Astrocyte of the cerebellum (primary cell): ENCODE measurements at regions not wholly inside any gene's neighbourhood (a gene's known extent, or its start where the extent isn't known, plus 50 kb on each side); places are given as distances from the start of the nearest gene placed in this dataset.
A peak's percentile ranks its signal among the peaks of the same experiment; 100 is the strongest.

ENCODE experiments used
- DNase-seq: peaks from one replicate; pipeline ENCODE4 v3.0.0-alpha.2; 2011; ENCODE audit warnings: low read depth
- H3K4me3 ChIP-seq: 2 replicates; pipeline ENCODE4 v1.5.1; 2011; ENCODE audit warnings: mild to moderate bottlenecking, low read depth, low read length, moderate library complexity
- in situ Hi-C: cut with HindIII; loops from 2 replicates; pipeline ENCODE4 v1.10.0; 2017; ENCODE audit warnings: low sequenced_read_pairs
- TF ChIP-seq, protein P1 (sequence below): IDR thresholded peaks from 2 replicates; pipeline ENCODE4 v1.5.1; 2012; ENCODE audit warnings: low read length, low read depth, moderate library complexity, mild to moderate bottlenecking; ENCODE audit errors: missing control alignments

DNA sequence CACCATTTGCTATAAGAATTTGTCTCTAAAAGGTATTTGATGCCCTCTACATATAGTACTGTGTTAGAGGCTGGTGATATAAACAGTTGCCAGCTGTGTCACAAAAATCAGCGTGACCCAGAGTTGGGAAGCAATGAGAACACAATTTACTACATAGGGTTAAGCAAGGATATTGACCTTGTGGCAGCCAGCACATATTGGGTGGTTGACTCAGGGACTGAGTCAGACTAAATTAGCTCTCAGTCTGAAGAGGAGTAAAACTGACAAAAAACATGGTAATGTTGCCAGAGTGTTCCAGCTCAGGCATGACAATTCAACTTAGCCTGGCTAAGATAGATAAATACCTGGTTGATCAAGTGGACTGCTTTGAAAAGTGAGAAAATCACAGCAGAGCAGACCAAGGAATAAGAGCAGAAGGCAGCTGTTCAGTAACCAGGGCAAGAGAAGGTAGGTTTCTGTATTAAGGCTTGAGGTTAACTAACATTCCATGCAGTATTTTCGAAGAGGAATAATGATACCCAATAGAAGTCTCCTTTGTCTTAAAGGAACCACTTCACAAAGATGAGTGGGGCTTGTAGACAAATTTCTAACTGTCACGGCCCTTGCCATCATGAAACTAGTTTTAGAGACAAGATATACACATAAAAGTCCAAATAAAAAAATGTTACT lies 108.2 kb upstream of the ERBB4 start:
- in situ Hi-C loops, result no loop called here
- peak; percentile 43 for DNase-seq
- TF ChIP-seq, protein P1, sequence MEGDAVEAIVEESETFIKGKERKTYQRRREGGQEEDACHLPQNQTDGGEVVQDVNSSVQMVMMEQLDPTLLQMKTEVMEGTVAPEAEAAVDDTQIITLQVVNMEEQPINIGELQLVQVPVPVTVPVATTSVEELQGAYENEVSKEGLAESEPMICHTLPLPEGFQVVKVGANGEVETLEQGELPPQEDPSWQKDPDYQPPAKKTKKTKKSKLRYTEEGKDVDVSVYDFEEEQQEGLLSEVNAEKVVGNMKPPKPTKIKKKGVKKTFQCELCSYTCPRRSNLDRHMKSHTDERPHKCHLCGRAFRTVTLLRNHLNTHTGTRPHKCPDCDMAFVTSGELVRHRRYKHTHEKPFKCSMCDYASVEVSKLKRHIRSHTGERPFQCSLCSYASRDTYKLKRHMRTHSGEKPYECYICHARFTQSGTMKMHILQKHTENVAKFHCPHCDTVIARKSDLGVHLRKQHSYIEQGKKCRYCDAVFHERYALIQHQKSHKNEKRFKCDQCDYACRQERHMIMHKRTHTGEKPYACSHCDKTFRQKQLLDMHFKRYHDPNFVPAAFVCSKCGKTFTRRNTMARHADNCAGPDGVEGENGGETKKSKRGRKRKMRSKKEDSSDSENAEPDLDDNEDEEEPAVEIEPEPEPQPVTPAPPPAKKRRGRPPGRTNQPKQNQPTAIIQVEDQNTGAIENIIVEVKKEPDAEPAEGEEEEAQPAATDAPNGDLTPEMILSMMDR, result no peak
- no peak overlapping the region for H3K4me3 ChIP-seq

- TF ChIP-seq, protein P1, result no peak
- in situ Hi-C loops, result no loop called here
- no peak overlapping the region for H3K4me3 ChIP-seq
- DNase-seq, result no peak
Measured at GRCh38 chr2:212644195-212644837, 105.7 kb upstream of the ERBB4 start.

GRCh38 chr2:212640428-212640827 lies 101.8 kb upstream of the ERBB4 start:
- no peak overlapping the region for H3K4me3 ChIP-seq
- DNase-seq, result no peak
- TF ChIP-seq, protein P1, result no peak
- in situ Hi-C loops, result no loop called here

- no peak for DNase-seq
- TF ChIP-seq, protein P1, result no peak
- H3K4me3 ChIP-seq, result no peak overlapping the region
- in situ Hi-C loops, result no loop called here
Measured at GRCh38 chr2:212638694-212639093, 100.1 kb upstream of the ERBB4 start.

DNA sequence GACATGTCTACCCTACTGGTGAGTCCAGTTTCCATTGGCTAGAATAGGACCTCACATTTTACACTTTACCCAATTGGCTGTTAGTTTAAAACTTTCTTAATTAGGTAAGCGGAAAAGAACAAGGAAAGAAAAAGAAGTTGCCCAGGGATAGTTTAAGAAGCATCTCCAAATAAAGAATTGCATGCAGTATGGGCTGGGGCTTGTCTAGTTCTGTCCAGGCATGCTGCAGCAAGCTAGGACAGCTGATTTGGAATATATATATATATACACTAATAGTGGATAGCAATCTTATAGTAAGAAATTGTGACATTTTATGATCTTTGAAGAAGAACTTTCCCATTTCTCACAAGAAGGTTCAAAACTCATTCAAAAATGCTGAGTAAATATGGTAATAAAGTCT lies 90.0 kb upstream of the ERBB4 start:
- TF ChIP-seq, protein P1, result no peak
- no peak for DNase-seq

GRCh38 chr2:212626371-212626918 lies 87.8 kb upstream of the ERBB4 start:
- in situ Hi-C loops, result no loop called here
- H3K4me3 ChIP-seq, result no peak overlapping the region
- TF ChIP-seq, protein P1, result no peak
- DNase-seq, result no peak

More for the DNA sequence above, 90.0 kb upstream of the ERBB4 start:
- H3K4me3 ChIP-seq, result no peak overlapping the region
- in situ Hi-C loops, result no loop called here
